Cardiac muscle cell (in vitro differentiated cells and primary cell): ENCODE measurements at regions not wholly inside any gene's neighbourhood (a gene's known extent, or its start where the extent isn't known, plus 50 kb on each side); places are given as distances from the start of the nearest gene placed in this dataset.

Experiments used
- DNase-seq, 2 donors: peaks; one replicate each; pipeline versions ENCODE4 v3.0.0 to v3.0.0-alpha.2; 2010 to 2017; ENCODE audit warnings: low read depth in 1 of 2, low spot score in 1 of 2
- H3K27ac ChIP-seq: fragments of 200-600 bp; sonication (generic); 2 replicates; pipeline ENCODE4 v1.5.1; 2016
- H3K27me3 ChIP-seq: fragments of 200-600 bp; sonication (generic); 2 replicates; pipeline ENCODE4 v1.6.0; 2016; ENCODE audit warnings: control low read depth
- H3K36me3 ChIP-seq: fragments of 200-600 bp; sonication (generic); 2 replicates; pipeline ENCODE4 v1.5.1; 2016; ENCODE audit warnings: control low read depth
- H3K4me1 ChIP-seq: fragments of 200-600 bp; sonication (generic); 2 replicates; pipeline ENCODE4 v1.8.1; 2017; ENCODE audit warnings: low read depth, mild to moderate bottlenecking, mixed run types
- H3K4me3 ChIP-seq: fragments of 200-600 bp; sonication (generic); 2 replicates; pipeline ENCODE4 v1.5.1; 2016; ENCODE audit warnings: mild to moderate bottlenecking
- H3K9me3 ChIP-seq: fragments of 200-600 bp; sonication (generic); 2 replicates; pipeline ENCODE4 v1.5.1; 2017; ENCODE audit warnings: low read depth, mild to moderate bottlenecking, control low read depth
- CTCF ChIP-seq: IDR thresholded peaks from 2 replicates; pipeline ENCODE4 v1.5.1; 2012; ENCODE audit warnings: low read depth, mild to moderate bottlenecking, low read length

GRCh38 chr16:86002178-86002900, 103.4 kb downstream of the IRF8 start:
- no peak overlapping the region for H3K4me3 ChIP-seq
- no peaks in the 10 kb centered on the region for H3K4me1 ChIP-seq
- H3K27ac ChIP-seq: no peak overlapping the region
- TF ChIP-seq CTCF: no peak
- no peak for DNase-seq
- no peaks in the 10 kb centered on the region for H3K27me3 ChIP-seq
- H3K36me3 ChIP-seq: no peaks in the 10 kb centered on the region
- no peaks in the 10 kb centered on the region for H3K9me3 ChIP-seq

GRCh38 chr16:86007524-86007923, 108.6 kb downstream of the IRF8 start:
- Histone ChIP-seq H3K4me3 (no peak overlapping the region), H3K27ac (no peak overlapping the region), H3K4me1 (no peaks in the 10 kb centered on the region), H3K36me3 (no peaks in the 10 kb centered on the region), H3K9me3 (no peaks in the 10 kb centered on the region), H3K27me3 (peaks cover 6% of the 10 kb centered on the region)
- DNase-seq: no peak
- TF ChIP-seq CTCF: no peak

DNA sequence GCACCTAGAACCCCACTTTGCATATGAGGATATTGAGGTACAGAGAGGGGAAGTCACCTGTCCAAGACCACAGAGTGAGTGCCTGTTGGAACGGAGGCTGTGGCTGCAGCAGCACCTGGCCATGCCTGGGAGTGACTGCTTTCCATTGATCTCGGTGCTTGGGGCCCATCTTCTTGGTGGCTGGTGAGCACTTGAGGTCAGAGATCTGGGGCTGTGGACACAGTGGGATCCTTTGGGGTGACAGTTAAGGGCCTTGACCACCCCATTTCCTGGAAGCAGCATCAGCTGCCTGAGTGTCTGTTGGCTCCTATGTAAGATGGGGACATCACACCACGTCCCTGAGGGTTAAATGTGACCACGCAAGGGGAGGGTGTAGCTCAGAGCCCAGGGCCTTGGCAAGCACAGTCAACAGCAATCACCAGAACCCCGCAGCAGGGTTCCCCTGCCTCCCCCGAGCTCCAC, 111.7 kb downstream of the IRF8 start:
- Histone ChIP-seq H3K4me1 (no peaks in the 10 kb centered on the region), H3K4me3 (no peak overlapping the region), H3K36me3 (no peaks in the 10 kb centered on the region), H3K9me3 (no peaks in the 10 kb centered on the region), H3K27me3 (peaks cover 6% of the 10 kb centered on the region), H3K27ac (no peak overlapping the region)
- no peak for DNase-seq
- TF ChIP-seq CTCF: no peak

GRCh38 chr16:86011532-86011931, 112.6 kb downstream of the IRF8 start:
- Histone ChIP-seq H3K27ac (no peak overlapping the region), H3K36me3 (no peaks in the 10 kb centered on the region), H3K9me3 (no peaks in the 10 kb centered on the region), H3K27me3 (peaks cover 6% of the 10 kb centered on the region), H3K4me1 (no peaks in the 10 kb centered on the region), H3K4me3 (no peak overlapping the region)
- no peak for DNase-seq
- TF ChIP-seq CTCF: no peak

- no peaks in the 10 kb centered on the region for H3K36me3 ChIP-seq
- peaks cover 6% of the 10 kb centered on the region for H3K27me3 ChIP-seq
- H3K4me3 ChIP-seq: no peak overlapping the region
- no peak for TF ChIP-seq CTCF
- no peak overlapping the region for H3K27ac ChIP-seq
- DNase-seq: no peak
- no peaks in the 10 kb centered on the region for H3K4me1 ChIP-seq
- H3K9me3 ChIP-seq: no peaks in the 10 kb centered on the region
These were observed 113.3 kb downstream of the IRF8 start for GRCh38 chr16:86012221-86012620.

GRCh38 chr16:86013867-86014266, 114.9 kb downstream of the IRF8 start:
- H3K4me3 ChIP-seq: no peak overlapping the region
- no peaks in the 10 kb centered on the region for H3K9me3 ChIP-seq
- H3K27me3 ChIP-seq: no peaks in the 10 kb centered on the region
- no peak for DNase-seq
- H3K27ac ChIP-seq: no peak overlapping the region
- peaks cover 7% of the 10 kb centered on the region for H3K4me1 ChIP-seq
- H3K36me3 ChIP-seq: no peaks in the 10 kb centered on the region
- no peak for TF ChIP-seq CTCF
